ENCODE measurements at regions not wholly inside any gene's neighbourhood (a gene's known extent, or its start where the extent isn't known, plus 50 kb on each side); places are given as distances from the start of the nearest gene placed in this dataset.

DNA sequence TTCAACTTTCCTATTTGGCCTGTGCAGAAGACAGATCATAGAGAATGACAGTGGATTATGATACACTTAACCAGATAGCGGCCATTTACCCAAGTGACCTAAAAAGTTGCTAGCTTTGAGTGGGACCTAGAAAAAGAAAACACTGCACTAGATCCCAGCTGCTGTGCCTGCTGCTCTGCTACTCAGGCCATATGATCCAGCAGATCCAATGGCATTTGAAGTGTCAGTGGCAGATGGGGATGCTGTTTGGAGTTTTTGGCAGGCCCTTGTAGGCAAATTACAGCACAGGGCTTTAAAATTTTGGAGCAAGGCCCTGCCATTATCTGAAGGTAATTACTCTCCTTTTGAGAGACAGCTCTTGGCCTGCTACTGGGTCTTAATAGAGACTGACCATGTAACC lies 74.0 kb upstream of the KCNE2 start (continued):
- no peak for TF ChIP-seq ZNF202 (tag by site-specific recombination; IDR thresholded peaks at IDR 0.05; ENCODE audit: borderline replicate concordance)
- no peak for TF ChIP-seq ZNF335 (tag by site-specific recombination; conservative IDR thresholded peaks at IDR 0.05)
- TF ChIP-seq, protein P1, sequence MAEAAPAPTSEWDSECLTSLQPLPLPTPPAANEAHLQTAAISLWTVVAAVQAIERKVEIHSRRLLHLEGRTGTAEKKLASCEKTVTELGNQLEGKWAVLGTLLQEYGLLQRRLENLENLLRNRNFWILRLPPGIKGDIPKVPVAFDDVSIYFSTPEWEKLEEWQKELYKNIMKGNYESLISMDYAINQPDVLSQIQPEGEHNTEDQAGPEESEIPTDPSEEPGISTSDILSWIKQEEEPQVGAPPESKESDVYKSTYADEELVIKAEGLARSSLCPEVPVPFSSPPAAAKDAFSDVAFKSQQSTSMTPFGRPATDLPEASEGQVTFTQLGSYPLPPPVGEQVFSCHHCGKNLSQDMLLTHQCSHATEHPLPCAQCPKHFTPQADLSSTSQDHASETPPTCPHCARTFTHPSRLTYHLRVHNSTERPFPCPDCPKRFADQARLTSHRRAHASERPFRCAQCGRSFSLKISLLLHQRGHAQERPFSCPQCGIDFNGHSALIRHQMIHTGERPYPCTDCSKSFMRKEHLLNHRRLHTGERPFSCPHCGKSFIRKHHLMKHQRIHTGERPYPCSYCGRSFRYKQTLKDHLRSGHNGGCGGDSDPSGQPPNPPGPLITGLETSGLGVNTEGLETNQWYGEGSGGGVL (tag by site-specific recombination; IDR thresholded peaks at IDR 0.05) = no peak
- no peak for TF ChIP-seq ZNF112 (tag by site-specific recombination; IDR thresholded peaks at IDR 0.05)
- TF ChIP-seq ZEB2 (tag by site-specific recombination; IDR thresholded peaks at IDR 0.05) = no peak
- TF ChIP-seq, protein P2, sequence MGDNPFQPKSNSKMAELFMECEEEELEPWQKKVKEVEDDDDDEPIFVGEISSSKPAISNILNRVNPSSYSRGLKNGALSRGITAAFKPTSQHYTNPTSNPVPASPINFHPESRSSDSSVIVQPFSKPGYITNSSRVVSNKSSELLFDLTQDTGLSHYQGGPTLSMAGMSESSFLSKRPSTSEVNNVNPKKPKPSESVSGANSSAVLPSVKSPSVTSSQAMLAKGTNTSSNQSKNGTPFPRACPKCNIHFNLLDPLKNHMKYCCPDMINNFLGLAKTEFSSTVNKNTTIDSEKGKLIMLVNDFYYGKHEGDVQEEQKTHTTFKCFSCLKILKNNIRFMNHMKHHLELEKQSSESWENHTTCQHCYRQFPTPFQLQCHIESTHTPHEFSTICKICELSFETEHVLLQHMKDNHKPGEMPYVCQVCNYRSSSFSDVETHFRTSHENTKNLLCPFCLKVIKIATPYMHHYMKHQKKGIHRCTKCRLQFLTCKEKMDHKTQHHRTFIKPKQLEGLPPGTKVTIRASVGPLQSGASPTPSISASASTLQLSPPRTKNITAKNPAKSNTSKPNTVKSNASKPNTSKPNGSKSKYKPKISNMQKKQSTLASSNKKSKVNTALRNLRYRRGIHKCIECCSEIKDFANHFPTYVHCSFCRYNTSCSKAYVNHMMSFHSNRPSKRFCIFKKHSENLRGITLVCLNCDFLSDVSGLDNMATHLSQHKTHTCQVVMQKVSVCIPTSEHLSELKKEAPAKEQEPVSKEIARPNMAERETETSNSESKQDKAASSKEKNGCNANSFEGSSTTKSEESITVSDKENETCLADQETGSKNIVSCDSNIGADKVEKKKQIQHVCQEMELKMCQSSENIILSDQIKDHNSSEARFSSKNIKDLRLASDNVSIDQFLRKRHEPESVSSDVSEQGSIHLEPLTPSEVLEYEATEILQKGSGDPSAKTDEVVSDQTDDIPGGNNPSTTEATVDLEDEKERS (tag by site-specific recombination; IDR thresholded peaks at IDR 0.05) = no peak

DNA sequence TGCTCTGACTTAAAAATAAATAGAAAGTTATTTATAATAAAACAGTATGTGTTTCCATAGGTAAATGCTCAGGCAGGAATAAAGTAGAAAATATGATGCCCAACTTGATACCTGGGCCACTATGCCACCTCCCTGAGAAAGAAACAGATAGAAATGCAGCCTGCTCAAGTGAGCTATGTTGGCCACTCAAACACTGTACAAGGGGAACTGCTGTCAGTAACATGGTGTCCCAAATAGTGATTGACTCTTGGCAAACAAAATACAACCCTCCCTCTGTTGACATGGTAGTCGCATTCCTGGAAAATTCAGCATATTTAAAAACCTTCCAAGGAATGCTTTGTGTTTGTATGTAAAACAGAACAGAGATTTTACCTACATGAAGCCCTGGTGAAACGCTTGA lies 66.9 kb upstream of the KCNE2 start:
- ChIA-PET POLR2A (no interaction called here), CTCF (no interaction called here)
- H3K9me3 ChIP-seq (ENCODE audit: control insufficient read depth, insufficient read depth, low read depth, low read length) = no peaks in the 10 kb centered on the region
- H3K27ac ChIP-seq (ENCODE audit: extremely low read depth, low read depth, low read length) = no peak overlapping the region
- H3K36me3 ChIP-seq (ENCODE audit: control insufficient read depth in 2 of 2, insufficient read depth in 1 of 2, low read length in 2 of 2) = no peaks in the 10 kb centered on the region
- H3K4me3 ChIP-seq (ENCODE audit: low read depth, low read length) = no peak overlapping the region
- H3K4me1 ChIP-seq (ENCODE audit: control insufficient read depth, insufficient read depth, low read length) = no peaks in the 10 kb centered on the region
- TF ChIP-seq ZNF658 (tag by site-specific recombination; IDR thresholded peaks at IDR 0.05) = no peak
- no peak for TF ChIP-seq SETDB1 (IDR thresholded peaks at IDR 0.05; ENCODE audit: insufficient read length, low read length)
- no peak for TF ChIP-seq ZNF600 (tag by site-specific recombination; IDR thresholded peaks at IDR 0.05)
- TF ChIP-seq YY1 (tag by site-specific recombination; IDR thresholded peaks at IDR 0.05) = no peak
- no peak for TF ChIP-seq ZNF473 (tag by site-specific recombination; IDR thresholded peaks at IDR 0.05)
- no peak for TF ChIP-seq GLI2 (tag by site-specific recombination; IDR thresholded peaks at IDR 0.05; ENCODE audit: borderline replicate concordance, low read depth)
- no peak for TF ChIP-seq ZFP3 (tag by site-specific recombination; IDR thresholded peaks at IDR 0.05; ENCODE audit: low read depth)
- TF ChIP-seq, protein P2 (tag by site-specific recombination; IDR thresholded peaks at IDR 0.05) = no peak
- no peak for TF ChIP-seq ZNF701 (tag by site-specific recombination; IDR thresholded peaks at IDR 0.05)
- no peak for TF ChIP-seq ZNF391 (tag by site-specific recombination; IDR thresholded peaks at IDR 0.05; ENCODE audit: borderline replicate concordance, low read depth)
- no peak for TF ChIP-seq ZNF138 (tag by site-specific recombination; IDR thresholded peaks at IDR 0.05; ENCODE audit: borderline replicate concordance)
- no peak for TF ChIP-seq SCRT2 (tag by site-specific recombination; IDR thresholded peaks at IDR 0.05)
- TF ChIP-seq ZNF837 (tag by site-specific recombination; IDR thresholded peaks at IDR 0.05) = no peak
- TF ChIP-seq ZNF214 (tag by site-specific recombination; IDR thresholded peaks at IDR 0.05; ENCODE audit: borderline replicate concordance) = no peak
- TF ChIP-seq ZNF112 (tag by site-specific recombination; IDR thresholded peaks at IDR 0.05) = no peak
- no peak for TF ChIP-seq ZNF202 (tag by site-specific recombination; IDR thresholded peaks at IDR 0.05; ENCODE audit: borderline replicate concordance)
- TF ChIP-seq, protein P3, sequence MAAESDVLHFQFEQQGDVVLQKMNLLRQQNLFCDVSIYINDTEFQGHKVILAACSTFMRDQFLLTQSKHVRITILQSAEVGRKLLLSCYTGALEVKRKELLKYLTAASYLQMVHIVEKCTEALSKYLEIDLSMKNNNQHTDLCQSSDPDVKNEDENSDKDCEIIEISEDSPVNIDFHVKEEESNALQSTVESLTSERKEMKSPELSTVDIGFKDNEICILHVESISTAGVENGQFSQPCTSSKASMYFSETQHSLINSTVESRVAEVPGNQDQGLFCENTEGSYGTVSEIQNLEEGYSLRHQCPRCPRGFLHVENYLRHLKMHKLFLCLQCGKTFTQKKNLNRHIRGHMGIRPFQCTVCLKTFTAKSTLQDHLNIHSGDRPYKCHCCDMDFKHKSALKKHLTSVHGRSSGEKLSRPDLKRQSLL (tag by site-specific recombination; IDR thresholded peaks at IDR 0.05) = no peak
- TF ChIP-seq, protein P4, sequence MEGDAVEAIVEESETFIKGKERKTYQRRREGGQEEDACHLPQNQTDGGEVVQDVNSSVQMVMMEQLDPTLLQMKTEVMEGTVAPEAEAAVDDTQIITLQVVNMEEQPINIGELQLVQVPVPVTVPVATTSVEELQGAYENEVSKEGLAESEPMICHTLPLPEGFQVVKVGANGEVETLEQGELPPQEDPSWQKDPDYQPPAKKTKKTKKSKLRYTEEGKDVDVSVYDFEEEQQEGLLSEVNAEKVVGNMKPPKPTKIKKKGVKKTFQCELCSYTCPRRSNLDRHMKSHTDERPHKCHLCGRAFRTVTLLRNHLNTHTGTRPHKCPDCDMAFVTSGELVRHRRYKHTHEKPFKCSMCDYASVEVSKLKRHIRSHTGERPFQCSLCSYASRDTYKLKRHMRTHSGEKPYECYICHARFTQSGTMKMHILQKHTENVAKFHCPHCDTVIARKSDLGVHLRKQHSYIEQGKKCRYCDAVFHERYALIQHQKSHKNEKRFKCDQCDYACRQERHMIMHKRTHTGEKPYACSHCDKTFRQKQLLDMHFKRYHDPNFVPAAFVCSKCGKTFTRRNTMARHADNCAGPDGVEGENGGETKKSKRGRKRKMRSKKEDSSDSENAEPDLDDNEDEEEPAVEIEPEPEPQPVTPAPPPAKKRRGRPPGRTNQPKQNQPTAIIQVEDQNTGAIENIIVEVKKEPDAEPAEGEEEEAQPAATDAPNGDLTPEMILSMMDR (tag by site-specific recombination; IDR thresholded peaks at IDR 0.05) = no peak
